Left ventricle myocardium inferior (tissue), 1 donor: ENCODE measurements at regions not wholly inside any gene's neighbourhood (a gene's known extent, or its start where the extent isn't known, plus 50 kb on each side); places are given as distances from the start of the nearest gene placed in this dataset.

Experiments used
- DNase-seq: peaks from one replicate; pipeline ENCODE4 v3.0.0-alpha.2; 2020
- H3K27ac ChIP-seq: fragments of 200-600 bp; replicated peaks from 2 replicates; pipeline ENCODE4 v1.8.0; 2021
- H3K27me3 ChIP-seq: fragments of 200-600 bp; 2 replicates; pipeline ENCODE4 v1.8.0; 2021; ENCODE audit warnings: low read depth
- H3K36me3 ChIP-seq: fragments of 200-600 bp; 2 replicates; pipeline ENCODE4 v1.8.0; 2021
- H3K4me1 ChIP-seq: fragments of 200-600 bp; 2 replicates; pipeline ENCODE4 v1.8.0; 2021
- H3K4me3 ChIP-seq: fragments of 200-600 bp; 2 replicates; pipeline ENCODE4 v1.8.0; 2021; ENCODE audit warnings: mild to moderate bottlenecking, moderate library complexity
- H3K9me3 ChIP-seq: fragments of 200-600 bp; replicated peaks from 2 replicates; pipeline ENCODE4 v1.8.0; 2021
- CTCF ChIP-seq: fragments of 200-600 bp; IDR thresholded peaks from 2 replicates; pipeline ENCODE4 v1.8.0; 2021; ENCODE audit warnings: antibody characterized with exemption, mild to moderate bottlenecking, borderline replicate concordance
- intact Hi-C: fragments of 100-400 bp; cut with micrococcal nuclease; formaldehyde crosslinking; loops from one replicate; pipeline ENCODE4 v1.11.0; 2022
- donor health status: DM: no; HTN: yes; CAD: no; lungs with severe emphysema.

- H3K9me3 ChIP-seq = no peaks in the 10 kb centered on the region
- intact Hi-C loops = no loop called here
- H3K36me3 ChIP-seq = no peaks in the 10 kb centered on the region
- H3K4me3 ChIP-seq = peak overlapping the region; percentile 14
- peaks cover 5% of the 10 kb centered on the region for H3K27me3 ChIP-seq
- peak overlapping the region; percentile 92 for H3K27ac ChIP-seq
- no peak for TF ChIP-seq CTCF
- H3K4me1 ChIP-seq = peaks cover 49% of the 10 kb centered on the region
- no peak for DNase-seq
Observed at GRCh38 chr2:240237609-240238174, 97.2 kb upstream of the OTOS start.

GRCh38 chr2:240238201-240238600 is 97.7 kb upstream of the OTOS start:
- no peak for TF ChIP-seq CTCF
- peak overlapping the region; percentile 92 for H3K27ac ChIP-seq
- DNase-seq = no peak
- peaks cover 45% of the 10 kb centered on the region for H3K4me1 ChIP-seq
- intact Hi-C loops = no loop called here
- H3K9me3 ChIP-seq = no peaks in the 10 kb centered on the region
- no peaks in the 10 kb centered on the region for H3K27me3 ChIP-seq
- H3K36me3 ChIP-seq = no peaks in the 10 kb centered on the region
- no peak overlapping the region for H3K4me3 ChIP-seq

GRCh38 chr2:240238786-240239185 is 98.3 kb upstream of the OTOS start:
- Histone ChIP-seq H3K27me3 (no peaks in the 10 kb centered on the region), H3K36me3 (no peaks in the 10 kb centered on the region), H3K9me3 (no peaks in the 10 kb centered on the region), H3K4me1 (peaks cover 44% of the 10 kb centered on the region), H3K27ac (no peak overlapping the region), H3K4me3 (no peak overlapping the region)
- intact Hi-C loops = no loop called here
- TF ChIP-seq CTCF = no peak
- no peak for DNase-seq

GRCh38 chr2:240239325-240239724 is 98.9 kb upstream of the OTOS start:
- DNase-seq = no peak
- Histone ChIP-seq H3K4me3 (no peak overlapping the region), H3K36me3 (no peaks in the 10 kb centered on the region), H3K27me3 (no peaks in the 10 kb centered on the region), H3K27ac (no peak overlapping the region), H3K9me3 (no peaks in the 10 kb centered on the region), H3K4me1 (peaks cover 38% of the 10 kb centered on the region)
- TF ChIP-seq CTCF = no peak
- intact Hi-C loops = no loop called here

- no peak for TF ChIP-seq CTCF
- DNase-seq = no peak
- no peak overlapping the region for H3K4me3 ChIP-seq
- H3K27ac ChIP-seq = no peak overlapping the region
- H3K27me3 ChIP-seq = no peaks in the 10 kb centered on the region
- H3K4me1 ChIP-seq = peaks cover 30% of the 10 kb centered on the region
- intact Hi-C loops = loop anchor here (5.0 kb wide), 1 partner anchor 197 kb away; the partner anchor contains the start of gene GPC1
- H3K9me3 ChIP-seq = no peaks in the 10 kb centered on the region
- no peaks in the 10 kb centered on the region for H3K36me3 ChIP-seq
Observed at GRCh38 chr2:240240017-240240734, 99.7 kb upstream of the OTOS start.
